ENCODE measurements at regions not wholly inside any gene's neighbourhood (a gene's known extent, or its start where the extent isn't known, plus 50 kb on each side); places are given as distances from the start of the nearest gene placed in this dataset.

DNA sequence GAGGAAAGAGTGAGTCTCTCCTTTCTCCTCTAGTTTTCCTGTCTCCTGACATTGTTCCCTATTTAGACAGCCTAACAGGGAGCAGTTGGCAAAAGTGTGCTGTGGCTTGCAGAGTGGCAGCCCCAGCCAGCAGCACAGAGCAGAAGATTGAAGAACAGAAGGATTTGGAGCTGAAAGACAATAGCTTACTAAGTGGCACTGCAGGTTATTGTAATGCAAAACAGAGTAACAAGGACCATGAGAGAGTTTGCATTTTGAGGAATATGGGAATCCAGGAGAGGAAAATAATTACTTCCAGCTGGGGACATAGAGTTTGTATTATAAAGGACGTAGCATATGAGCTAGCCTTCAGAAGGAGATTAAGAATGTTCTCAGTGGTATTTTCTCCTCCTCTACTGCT, 342.4 kb downstream of the AKAIN1 start:
- H3K4me1 Mint-ChIP-seq: no peaks in the 10 kb centered on the region
- ATAC-seq (ENCODE audit: low read depth) (no peak), DNase-seq (no peak)
- Histone ChIP-seq H3K36me3 (replicated peaks in 1 of 2; ENCODE audit: control extremely low read depth in 1 of 2, control insufficient read depth in 1 of 2, extremely low read depth in 1 of 2, insufficient read depth in 2 of 2, low read length in 1 of 2) (no peaks in the 10 kb centered on the region), H3K4me1 (ENCODE audit: control insufficient read depth in 2 of 2, insufficient read depth in 2 of 2, low read length in 2 of 2) (no peaks in the 10 kb centered on the region), H3K9me3 (ENCODE audit: control extremely low read depth in 1 of 3, control insufficient read depth in 2 of 3, insufficient read depth in 1 of 3, low read length in 2 of 3) (no peaks in the 10 kb centered on the region), H3K4me2 (replicated peaks; ENCODE audit: low read depth, low read length, poor library complexity, severe bottlenecking) (no peak overlapping the region), H3K4me3 (ENCODE audit: control extremely low read depth in 1 of 5, extremely low read depth in 1 of 5, insufficient read depth in 1 of 5, low read depth in 2 of 5, low read length in 4 of 5) (no peak overlapping the region), H3K27ac (ENCODE audit: low read length in 2 of 2) (no peak overlapping the region), H4K20me1 (ENCODE audit: control insufficient read depth, insufficient read depth, low read length, poor library complexity, severe bottlenecking) (no peaks in the 10 kb centered on the region), H3K79me2 (ENCODE audit: control insufficient read depth, insufficient read depth, low read length) (no peaks in the 10 kb centered on the region), H2AFZ (ENCODE audit: insufficient read depth, low read depth, low read length, poor library complexity, severe bottlenecking) (no peak overlapping the region), H3K27me3 (replicated peaks in 1 of 4; ENCODE audit: control extremely low read depth in 1 of 4, control insufficient read depth in 3 of 4, insufficient read depth in 4 of 4, low read length in 3 of 4) (no peaks in the 10 kb centered on the region), H3K9ac (ENCODE audit: low read length) (no peak overlapping the region)
- no peak overlapping the region for H3K4me3 Mint-ChIP-seq
- ChIA-PET CTCF (no interaction called here), POLR2A (no interaction called here)
- WGBS (ENCODE audit: insufficient coverage): no CpG with 5 or more reads among the region's 1 CpG
- intact Hi-C loops (cut with micrococcal nuclease): no loop called here
- no peaks in the 10 kb centered on the region for H3K27me3 Mint-ChIP-seq
- TF ChIP-seq, protein P1, sequence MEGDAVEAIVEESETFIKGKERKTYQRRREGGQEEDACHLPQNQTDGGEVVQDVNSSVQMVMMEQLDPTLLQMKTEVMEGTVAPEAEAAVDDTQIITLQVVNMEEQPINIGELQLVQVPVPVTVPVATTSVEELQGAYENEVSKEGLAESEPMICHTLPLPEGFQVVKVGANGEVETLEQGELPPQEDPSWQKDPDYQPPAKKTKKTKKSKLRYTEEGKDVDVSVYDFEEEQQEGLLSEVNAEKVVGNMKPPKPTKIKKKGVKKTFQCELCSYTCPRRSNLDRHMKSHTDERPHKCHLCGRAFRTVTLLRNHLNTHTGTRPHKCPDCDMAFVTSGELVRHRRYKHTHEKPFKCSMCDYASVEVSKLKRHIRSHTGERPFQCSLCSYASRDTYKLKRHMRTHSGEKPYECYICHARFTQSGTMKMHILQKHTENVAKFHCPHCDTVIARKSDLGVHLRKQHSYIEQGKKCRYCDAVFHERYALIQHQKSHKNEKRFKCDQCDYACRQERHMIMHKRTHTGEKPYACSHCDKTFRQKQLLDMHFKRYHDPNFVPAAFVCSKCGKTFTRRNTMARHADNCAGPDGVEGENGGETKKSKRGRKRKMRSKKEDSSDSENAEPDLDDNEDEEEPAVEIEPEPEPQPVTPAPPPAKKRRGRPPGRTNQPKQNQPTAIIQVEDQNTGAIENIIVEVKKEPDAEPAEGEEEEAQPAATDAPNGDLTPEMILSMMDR (IDR thresholded peaks at IDR 0.05): no peak
- peaks cover 3% of the 10 kb centered on the region for H3K9me3 Mint-ChIP-seq (ENCODE audit: insufficient read depth)
- H3K27ac Mint-ChIP-seq: no peak overlapping the region

DNA sequence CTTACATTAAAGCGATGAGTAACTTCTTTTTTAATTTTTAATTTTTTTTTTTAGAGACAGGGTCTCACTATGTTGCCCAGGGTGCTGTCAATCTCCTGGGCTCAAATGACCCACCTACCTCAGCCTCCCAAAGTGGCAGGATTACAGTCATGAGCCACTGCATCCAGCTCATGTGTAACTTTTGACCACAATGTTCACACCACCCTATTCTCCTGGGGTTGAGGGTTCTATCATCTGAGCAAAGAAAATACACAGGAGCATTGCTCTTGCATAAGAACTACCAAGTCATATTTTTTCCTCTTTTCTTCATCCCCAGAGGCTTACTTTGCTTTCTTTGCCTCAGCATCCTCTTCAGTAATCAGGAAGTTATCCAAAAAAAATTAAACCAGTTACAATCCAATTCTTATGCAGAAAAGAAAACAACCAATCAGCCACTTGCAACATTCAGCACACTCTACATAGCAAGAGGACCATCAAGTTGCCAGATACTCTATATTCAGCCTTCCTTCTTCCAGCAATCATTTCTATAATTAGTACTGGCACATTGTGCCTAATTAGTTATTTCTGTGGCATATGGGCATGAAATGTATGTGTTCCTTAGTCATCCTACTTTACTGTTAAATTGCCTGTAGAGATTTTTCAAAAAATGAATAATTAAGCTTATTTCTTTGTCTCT, 345.6 kb downstream of the AKAIN1 start:
- no peaks in the 10 kb centered on the region for H3K36me3 ChIP-seq (replicated peaks in 1 of 2; ENCODE audit: control extremely low read depth in 1 of 2, control insufficient read depth in 1 of 2, extremely low read depth in 1 of 2, insufficient read depth in 2 of 2, low read length in 1 of 2)
- intact Hi-C loops (cut with micrococcal nuclease): no loop called here
- H3K4me3 ChIP-seq (ENCODE audit: control extremely low read depth in 1 of 5, extremely low read depth in 1 of 5, insufficient read depth in 1 of 5, low read depth in 2 of 5, low read length in 4 of 5): no peak overlapping the region
- H3K27me3 Mint-ChIP-seq: no peaks in the 10 kb centered on the region
- TF ChIP-seq EZH2 (IDR thresholded peaks at IDR 0.05; ENCODE audit: borderline replicate concordance, insufficient read depth, low read depth, low read length, poor library complexity, severe bottlenecking): no peak
- TF ChIP-seq, protein P1 (IDR thresholded peaks at IDR 0.05): no peak
- no peak overlapping the region for H3K4me2 ChIP-seq (replicated peaks; ENCODE audit: low read depth, low read length, poor library complexity, severe bottlenecking)
- no peaks in the 10 kb centered on the region for H4K20me1 ChIP-seq (ENCODE audit: control insufficient read depth, insufficient read depth, low read length, poor library complexity, severe bottlenecking)
- no peak overlapping the region for H3K4me3 Mint-ChIP-seq
- H3K9ac ChIP-seq (ENCODE audit: low read length): no peak overlapping the region
- H3K9me3 Mint-ChIP-seq (ENCODE audit: insufficient read depth): peaks cover 3% of the 10 kb centered on the region
- WGBS (ENCODE audit: insufficient coverage): no CpG with 5 or more reads among the region's 1 CpG
- H3K27ac ChIP-seq (ENCODE audit: low read length in 2 of 2): no peak overlapping the region
- no peaks in the 10 kb centered on the region for H3K9me3 ChIP-seq (ENCODE audit: control extremely low read depth in 1 of 3, control insufficient read depth in 2 of 3, insufficient read depth in 1 of 3, low read length in 2 of 3)
- no peaks in the 10 kb centered on the region for H3K27me3 ChIP-seq (replicated peaks in 1 of 4; ENCODE audit: control extremely low read depth in 1 of 4, control insufficient read depth in 3 of 4, insufficient read depth in 4 of 4, low read length in 3 of 4)
- H3K4me1 Mint-ChIP-seq: no peaks in the 10 kb centered on the region
- CTCF ChIA-PET: no interaction called here
- H3K4me1 ChIP-seq (ENCODE audit: control insufficient read depth in 2 of 2, insufficient read depth in 2 of 2, low read length in 2 of 2): no peaks in the 10 kb centered on the region
- H2AFZ ChIP-seq (ENCODE audit: insufficient read depth, low read depth, low read length, poor library complexity, severe bottlenecking): no peak overlapping the region
- no peak overlapping the region for H3K27ac Mint-ChIP-seq
- ATAC-seq (ENCODE audit: low read depth) (no peak), DNase-seq (no peak)
- POLR2A ChIA-PET: no interaction called here
- H3K79me2 ChIP-seq (ENCODE audit: control insufficient read depth, insufficient read depth, low read length): no peaks in the 10 kb centered on the region

Measured in B cell (primary cell).